Left ventricle myocardium superior (tissue), 1 donor: ENCODE measurements at regions not wholly inside any gene's neighbourhood (a gene's known extent, or its start where the extent isn't known, plus 50 kb on each side); places are given as distances from the start of the nearest gene placed in this dataset.
"Not testable (repeated sequence)": the region's sequence is repeated elsewhere in the genome, so short reads cannot be mapped to it uniquely, and the experiment has no call there.

Experiments used
- ATAC-seq: fragments of 200-7000 bp; cut with Tn5 transposase; one replicate; pipeline ENCODE4 v1.9.1; 2020; ENCODE audit warnings: mild to moderate bottlenecking, moderate library complexity
- DNase-seq: peaks from one replicate; pipeline ENCODE4 v3.0.0-alpha.2; 2020
- intact Hi-C: fragments of 100-400 bp; cut with micrococcal nuclease; formaldehyde crosslinking; loops from one replicate; pipeline ENCODE4 v1.11.0; 2022
- donor health status: DM: no; HTN: yes; CAD: no; lungs with severe emphysema.

- intact Hi-C loops, result no loop called here
- ATAC-seq (no peak), DNase-seq (no peak)
Measured at GRCh38 chr3:152123457-152123856, 145.3 kb upstream of the MBNL1 start.

GRCh38 chr3:152126260-152126659 lies 142.5 kb upstream of the MBNL1 start:
- intact Hi-C loops, result no loop called here
- ATAC-seq, result no peak
- no peak for DNase-seq

DNA sequence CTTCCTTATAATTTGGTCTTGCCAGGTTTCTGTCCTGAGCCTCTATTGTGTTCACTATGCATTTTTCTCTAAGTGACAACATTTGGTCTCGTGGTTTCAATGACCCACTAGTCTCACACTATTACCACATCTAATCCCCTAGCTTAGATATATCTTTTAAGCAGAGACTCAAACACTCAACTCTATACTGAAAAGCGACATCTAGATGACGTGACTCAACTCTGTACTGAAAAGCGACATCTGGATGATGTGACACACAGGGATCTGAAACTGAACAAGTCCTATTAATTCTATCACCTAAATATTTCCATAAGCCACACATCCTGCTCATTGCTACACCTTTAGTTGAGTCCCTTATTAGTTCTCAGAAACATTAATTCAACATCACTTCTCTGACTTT lies 141.7 kb upstream of the MBNL1 start:
- intact Hi-C loops, result no loop called here
- no peak for DNase-seq
- ATAC-seq, result no peak

DNA sequence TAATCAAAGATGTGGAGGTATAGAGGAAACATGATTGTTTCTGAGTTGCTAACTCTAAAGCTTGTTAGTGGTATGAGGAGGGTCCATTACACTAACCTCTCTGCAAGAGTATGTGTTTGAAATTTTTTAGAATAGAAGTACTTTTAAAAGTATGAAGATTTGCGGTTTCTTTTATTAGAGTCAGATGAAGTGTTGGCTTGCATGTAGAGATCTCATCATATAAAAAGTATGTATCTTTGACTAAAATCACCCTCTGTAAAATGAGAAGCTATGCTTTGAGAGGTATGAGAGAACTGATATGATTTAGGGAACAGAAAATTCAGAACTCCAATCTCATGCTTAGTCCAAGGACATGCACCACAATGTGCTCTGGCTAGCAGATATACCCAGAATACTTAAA lies 140.4 kb upstream of the MBNL1 start:
- DNase-seq, result no peak
- intact Hi-C loops, result no loop called here
- ATAC-seq, result no peak

DNA sequence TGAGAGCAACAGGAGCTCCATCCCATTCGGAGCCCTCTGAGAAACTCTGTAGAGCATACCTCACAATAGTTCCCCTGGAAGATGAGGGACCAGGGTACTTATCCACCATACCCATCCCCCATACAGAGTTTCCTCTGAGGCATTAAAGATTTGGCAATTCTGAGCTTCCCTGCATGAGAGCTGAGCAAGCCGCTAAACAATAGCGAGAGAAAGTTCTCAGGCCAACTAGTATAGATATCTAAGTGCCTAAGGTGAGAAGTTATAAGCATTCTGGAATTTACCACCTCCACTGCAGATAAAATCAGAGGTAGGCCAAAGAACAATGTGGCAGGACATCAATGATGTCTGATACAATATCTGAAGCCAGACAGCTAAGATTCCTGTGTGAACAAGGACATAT lies 129.1 kb upstream of the MBNL1 start:
- intact Hi-C loops, result no loop called here
- ATAC-seq, result no peak
- no peak for DNase-seq

DNA sequence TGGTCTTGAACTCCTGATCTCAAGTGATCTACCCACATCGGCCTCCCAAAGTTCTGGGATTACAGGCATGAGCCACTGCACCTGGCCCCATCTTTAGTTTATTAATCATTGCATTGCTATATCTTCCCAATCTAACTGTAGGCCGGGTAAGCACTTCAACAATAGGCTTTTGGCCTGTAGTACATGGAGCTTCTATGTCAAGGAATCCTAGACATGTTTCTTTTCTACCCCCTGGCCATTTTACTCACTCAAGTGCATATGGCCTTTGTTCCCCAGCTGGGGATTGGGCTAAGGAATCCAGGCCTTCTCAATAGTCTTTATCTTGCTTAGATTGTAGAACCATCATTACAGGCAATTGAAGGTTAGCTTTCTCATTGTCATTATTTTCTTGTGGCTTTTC lies 122.3 kb upstream of the MBNL1 start:
- intact Hi-C loops, result no loop called here
- DNase-seq (no peak), ATAC-seq (no peak)

- intact Hi-C loops, result no loop called here
- ATAC-seq, result no peak
- no peak for DNase-seq
Measured at GRCh38 chr3:152147748-152148147, 121.0 kb upstream of the MBNL1 start.

- ATAC-seq (no peak), DNase-seq (no peak)
- intact Hi-C loops, result no loop called here
Measured at GRCh38 chr3:152148579-152148978, 120.2 kb upstream of the MBNL1 start.

- ATAC-seq, result no peak
- intact Hi-C loops, result no loop called here
- no peak for DNase-seq
Measured at GRCh38 chr3:152149832-152150231, 118.9 kb upstream of the MBNL1 start.

GRCh38 chr3:152151216-152151876 lies 117.4 kb upstream of the MBNL1 start:
- ATAC-seq (no peak), DNase-seq (no peak)
- intact Hi-C loops, result no loop called here

DNA sequence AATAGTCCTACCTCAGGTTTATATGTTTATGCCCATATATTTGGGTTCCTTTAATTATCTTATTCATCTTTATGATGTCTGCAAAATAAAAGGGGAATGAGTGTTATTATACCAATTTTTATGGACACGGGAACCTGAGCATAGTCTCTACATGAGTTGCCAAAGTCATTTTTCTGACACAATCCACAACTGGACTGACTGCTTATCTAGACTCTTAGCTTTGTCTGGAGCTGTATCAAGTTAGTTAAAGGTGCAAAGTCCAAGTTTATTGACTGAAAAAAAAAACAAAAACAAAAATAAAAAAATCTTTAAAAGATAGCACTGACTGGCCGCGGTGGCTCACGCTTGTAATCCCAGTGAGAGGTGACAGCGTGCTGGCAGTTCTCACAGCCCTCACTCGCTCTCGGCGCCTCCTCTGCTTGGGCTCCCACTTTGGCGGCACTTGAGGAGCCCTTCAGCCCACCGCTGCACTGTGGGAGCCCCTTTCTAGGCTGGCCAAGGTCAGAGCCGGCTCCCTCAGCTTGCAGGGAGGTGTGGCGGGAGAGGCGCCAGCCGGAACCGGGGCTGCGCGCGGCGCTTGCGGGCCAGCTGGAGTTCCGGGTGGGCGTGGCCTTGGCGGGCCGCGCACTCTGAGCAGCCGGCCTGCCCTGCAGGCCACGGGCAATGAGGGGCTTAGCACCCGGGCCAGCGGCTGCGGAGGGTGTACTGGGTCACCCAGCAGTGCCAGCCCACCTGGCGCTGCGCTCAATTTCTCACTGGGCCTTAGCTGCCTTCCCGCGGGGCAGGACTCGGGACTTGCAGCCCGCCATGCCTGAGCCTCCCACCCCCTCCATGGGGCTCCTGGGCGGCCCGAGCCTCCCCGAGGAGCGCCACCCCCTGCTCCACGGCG lies 116.6 kb upstream of the MBNL1 start:
- intact Hi-C loops, DNase-seq, ATAC-seq: not testable (repeated sequence)

DNA sequence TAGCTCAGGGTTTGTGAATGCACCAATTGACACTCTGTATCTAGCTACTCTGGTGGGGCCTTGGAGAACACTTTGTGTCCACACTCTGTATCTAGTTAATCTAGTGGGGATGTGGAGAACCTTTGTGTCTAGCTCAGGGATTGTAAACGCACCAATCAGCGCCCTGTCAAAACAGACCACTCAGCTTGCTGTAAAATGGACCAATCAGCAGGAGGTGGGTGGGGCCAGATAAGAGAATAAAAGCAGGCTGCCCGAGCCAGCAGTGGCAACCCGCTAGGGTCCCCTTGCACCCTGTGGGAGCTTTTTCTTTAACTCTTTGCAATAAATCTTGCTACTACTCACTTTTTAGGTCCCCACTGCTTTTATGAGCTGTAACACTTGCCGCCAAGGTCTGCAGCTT lies 115.6 kb upstream of the MBNL1 start:
- DNase-seq, ATAC-seq, intact Hi-C loops: not testable (repeated sequence)

GRCh38 chr3:152155246-152156020 lies 113.3 kb upstream of the MBNL1 start:
- ATAC-seq, result no peak
- intact Hi-C loops, result no loop called here
- DNase-seq, result no peak

DNA sequence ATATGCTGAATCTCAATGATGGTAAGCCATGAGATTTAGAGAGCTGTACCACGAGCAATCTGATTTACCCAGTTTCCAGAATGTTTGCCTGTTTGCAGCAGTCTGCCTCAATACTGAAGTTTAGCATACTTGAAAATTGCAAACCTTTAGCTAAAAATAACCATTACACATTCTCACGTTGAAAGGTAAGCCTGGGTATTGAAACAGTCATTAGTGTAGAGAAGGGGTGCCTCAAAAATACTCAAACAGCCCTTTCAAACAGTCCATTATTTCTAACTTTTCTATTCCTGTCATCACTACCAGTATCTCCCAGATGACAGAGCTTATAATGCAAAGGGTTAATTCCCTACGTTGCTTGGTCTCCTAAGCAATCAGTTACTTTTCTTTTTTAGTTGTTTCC lies 111.8 kb upstream of the MBNL1 start:
- no peak for ATAC-seq
- intact Hi-C loops, result no loop called here
- no peak for DNase-seq

DNA sequence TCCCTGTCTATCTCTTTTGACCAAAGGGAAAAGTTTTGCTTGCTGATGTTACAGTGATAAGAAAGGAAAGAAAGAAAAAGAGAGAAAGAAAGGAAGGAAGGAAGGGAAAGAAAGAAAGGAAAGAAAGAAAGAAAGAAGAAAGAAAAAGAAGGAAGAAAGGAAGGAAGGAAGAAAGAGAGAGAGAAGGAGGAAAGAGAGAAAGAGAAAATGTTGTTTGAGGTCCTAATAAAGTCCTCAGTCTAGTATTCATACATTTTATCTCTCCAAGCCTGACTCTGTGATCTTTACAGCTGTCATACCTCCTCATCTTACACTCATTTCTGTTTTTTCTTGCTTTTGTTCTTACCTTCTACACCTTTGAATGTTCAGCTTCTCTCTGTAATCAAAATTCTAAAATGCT lies 111.4 kb upstream of the MBNL1 start:
- DNase-seq (no peak), ATAC-seq (no peak)
- intact Hi-C loops, result no loop called here

DNA sequence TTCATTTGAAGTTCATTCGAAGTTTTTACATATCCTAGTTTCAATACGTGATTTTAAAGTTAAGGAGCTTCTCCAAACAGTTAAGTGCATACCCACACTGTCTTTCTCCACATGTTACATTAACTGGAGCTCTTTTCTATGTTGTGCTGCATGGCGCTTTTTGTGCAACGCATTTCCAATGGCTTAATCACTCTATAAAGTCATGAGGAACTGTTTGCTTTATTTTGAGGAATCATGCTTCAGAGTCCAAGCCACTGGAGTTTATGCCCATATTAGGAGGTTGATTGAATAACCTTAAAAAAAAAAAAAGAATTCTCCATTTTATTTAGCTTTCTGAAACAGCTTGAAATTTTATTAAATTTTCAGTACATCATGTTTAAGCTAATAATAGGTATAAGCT lies 109.4 kb upstream of the MBNL1 start:
- ATAC-seq, result no peak
- intact Hi-C loops, result no loop called here
- DNase-seq, result no peak

GRCh38 chr3:152160350-152161011 lies 108.2 kb upstream of the MBNL1 start:
- DNase-seq (no peak), ATAC-seq (no peak)
- intact Hi-C loops, result no loop called here

DNA sequence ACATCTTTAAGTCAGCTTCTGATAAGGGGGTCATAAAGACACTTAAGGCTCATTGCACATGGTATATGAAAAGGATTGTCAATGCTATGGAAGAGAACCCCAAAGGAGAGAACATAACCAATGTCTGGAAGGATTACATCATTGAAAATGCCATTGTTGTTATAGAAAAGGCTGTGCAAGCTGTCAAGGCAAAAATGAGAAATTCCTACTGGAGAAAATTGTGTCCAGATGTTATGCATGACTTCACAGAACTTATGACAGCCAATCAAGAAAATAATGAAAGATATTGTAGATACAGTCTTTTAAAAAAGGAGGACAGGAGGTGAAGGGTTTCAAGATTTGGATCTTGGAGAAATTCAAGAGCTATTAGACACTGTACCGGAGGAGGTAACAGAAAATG lies 96.3 kb upstream of the MBNL1 start:
- DNase-seq, result no peak
- ATAC-seq, result no peak
- intact Hi-C loops, result no loop called here

DNA sequence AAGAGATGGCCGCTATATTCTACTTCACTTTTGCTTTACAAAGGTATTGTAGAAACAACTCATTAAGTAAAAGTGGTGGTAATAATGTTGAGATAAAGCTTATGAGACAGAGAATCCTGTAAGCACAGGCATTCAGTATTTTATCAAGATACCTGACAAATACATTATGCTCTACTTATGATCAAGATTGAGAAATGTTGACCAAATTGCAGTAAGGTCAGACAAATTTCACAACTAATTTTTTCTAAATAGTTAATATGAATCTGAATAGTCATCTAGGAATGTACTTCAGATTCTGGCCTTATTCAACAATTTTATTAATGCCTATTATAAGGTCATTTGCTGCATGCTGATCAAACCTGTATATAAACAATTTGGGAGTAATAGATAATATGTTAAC lies 95.1 kb upstream of the MBNL1 start:
- DNase-seq, result no peak

More for the DNA sequence above, 95.1 kb upstream of the MBNL1 start:
- no peak for ATAC-seq
- intact Hi-C loops, result no loop called here
